GM12878 (cell line): ENCODE measurements at regions not wholly inside any gene's neighbourhood (a gene's known extent, or its start where the extent isn't known, plus 50 kb on each side); places are given as distances from the start of the nearest gene placed in this dataset.

Source experiments
- ATAC-seq: fragments of 200-7000 bp; cut with Tn5 transposase; 3 replicates; pipeline ENCODE4 v1.9.1; 2020; ENCODE audit warnings: mild to moderate bottlenecking, moderate library complexity
- BruUV-seq: library from RNA; stranded (reverse); fragments of 400-500 nt; replicated peaks from 2 replicates; lab custom pipeline; 2021; lab: Mats Ljungman, UMichigan
- CTCF ChIA-PET: fragments of 300-600 bp; sonication (Branson Sonifier 250); formaldehyde crosslinking; extraction: SDS; loops from one replicate; lab custom pipeline; 2021; ENCODE audit warnings: inconsistent platforms; lab: Yijun Ruan, JAX
- POLR2A ChIA-PET: fragments of 350-600 bp; formaldehyde crosslinking; extraction: SDS; loops from one replicate; lab custom pipeline; 2021; ENCODE audit warnings: inconsistent platforms; lab: Charles Lee
- RAD21 ChIA-PET: fragments of 300-600 bp; sonication (Branson Sonifier 250); formaldehyde crosslinking; loops from one replicate; lab custom pipeline; 2023; ENCODE audit warnings: antibody characterized with exemption; ENCODE audit not compliant: unreplicated experiment; lab: Charles Lee
- SMC1A ChIA-PET: fragments of 300-600 bp; sonication (Branson Sonifier 250); formaldehyde crosslinking; loops from one replicate; lab custom pipeline; 2023; ENCODE audit not compliant: unreplicated experiment, uncharacterized antibody; lab: Charles Lee
- DNase-seq: peaks from one replicate; pipeline ENCODE4 v3.0.0-alpha.2; 2011; ENCODE audit warnings: low read depth, low spot score
- FAIRE-seq: peaks from 3 replicates; lab custom pipeline; 2011; peaks lifted over from hg19 to GRCh38; lab: Jason Lieb, UNC
- H2AFZ ChIP-seq: 2 replicates; pipeline ENCODE4 v1.6.0; 2011; ENCODE audit warnings: low read depth, low read length, control low read depth; ENCODE audit not compliant: control insufficient read depth
- H3K27ac ChIP-seq: 2 replicates; pipeline ENCODE4 v1.5.1; 2011; ENCODE audit warnings: control low read depth; ENCODE audit not compliant: control insufficient read depth, insufficient read depth
- H3K27me3 ChIP-seq, 2 experiments: replicated peaks in 1 of 2; 2 replicates each; pipeline versions ENCODE4 v1.6.0 to v1.6.1; 2011; ENCODE audit warnings: low read length in 1 of 2; ENCODE audit not compliant: control insufficient read depth in 2 of 2, insufficient read depth in 2 of 2
- H3K36me3 ChIP-seq, 2 experiments: 2 replicates each; pipeline ENCODE4 v1.5.1; 2011; ENCODE audit warnings: low read length in 1 of 2; ENCODE audit not compliant: control insufficient read depth in 2 of 2, insufficient read depth in 2 of 2
- H3K4me1 ChIP-seq: 2 replicates; pipeline ENCODE4 v1.6.1; 2011; ENCODE audit warnings: mild to moderate bottlenecking, low read length, moderate library complexity, mixed read lengths; ENCODE audit not compliant: control insufficient read depth, insufficient read depth
- H3K4me2 ChIP-seq: 2 replicates; pipeline ENCODE4 v1.6.0; 2011; ENCODE audit warnings: control low read depth; ENCODE audit not compliant: control insufficient read depth, insufficient read depth
- H3K4me3 ChIP-seq: fragments of 200-600 bp; sonication (generic); 2 replicates; pipeline ENCODE4 v1.5.1; 2016
- H3K79me2 ChIP-seq: 2 replicates; pipeline ENCODE4 v1.6.0; 2011; ENCODE audit warnings: low read length; ENCODE audit not compliant: control insufficient read depth, insufficient read depth
- H3K9ac ChIP-seq: 2 replicates; pipeline ENCODE4 v1.8.0; 2011; ENCODE audit warnings: low read length, control low read depth, mixed read lengths; ENCODE audit not compliant: control insufficient read depth, insufficient read depth
- H3K9me3 ChIP-seq: replicated peaks from 3 replicates; pipeline ENCODE4 v1.5.1; 2011; ENCODE audit warnings: mild to moderate bottlenecking, low read length; ENCODE audit not compliant: control insufficient read depth, insufficient read depth
- H4K20me1 ChIP-seq: 2 replicates; pipeline ENCODE4 v1.6.0; 2011; ENCODE audit not compliant: control insufficient read depth, insufficient read depth
- FOS ChIP-seq: IDR thresholded peaks from 3 replicates; pipeline ENCODE4 v1.6.1; 2011; ENCODE audit warnings: borderline replicate concordance; ENCODE audit not compliant: insufficient read length; ENCODE audit errors: extremely low read depth
- IRF4 ChIP-seq: IDR thresholded peaks from 2 replicates; pipeline ENCODE4 v1.6.1; 2011; ENCODE audit warnings: low read depth, low read length
- MEF2B ChIP-seq: fragments of 450-650 bp; IDR thresholded peaks from 2 replicates; pipeline ENCODE4 v1.6.1; 2018; ENCODE audit warnings: mild to moderate bottlenecking, moderate library complexity; ENCODE audit not compliant: partially characterized antibody, poor library complexity, severe bottlenecking
- PAX5 ChIP-seq: IDR thresholded peaks from 2 replicates; pipeline ENCODE4 v1.6.1; 2011; ENCODE audit warnings: low read depth, low read length, borderline replicate concordance
- RB1 ChIP-seq: fragments of 450-650 bp; formaldehyde crosslinking; IDR thresholded peaks from 2 replicates; pipeline ENCODE4 v1.6.1; 2017; ENCODE audit warnings: mild to moderate bottlenecking, borderline replicate concordance
- SUZ12 ChIP-seq: fragments of 200-600 bp; sonication (generic); IDR thresholded peaks from one replicate; pipeline ENCODE4 v1.6.1; 2018; ENCODE audit warnings: antibody characterized with exemption, mild to moderate bottlenecking; ENCODE audit not compliant: unreplicated experiment
- YY1 ChIP-seq: IDR thresholded peaks from 2 replicates; pipeline ENCODE4 v1.6.1; 2011; ENCODE audit warnings: low read depth, mild to moderate bottlenecking, low read length
- ZBTB40 ChIP-seq: fragments of 450-650 bp; IDR thresholded peaks from 2 replicates; pipeline ENCODE4 v1.6.1; 2016; ENCODE audit warnings: mild to moderate bottlenecking, moderate library complexity, borderline replicate concordance
- WGBS: methylation state at CpG from one replicate; pipeline ENCODE4 v1.1.6; 2016; ENCODE audit warnings: low lambda C conversion rate; ENCODE audit not compliant: insufficient replicate concordance, insufficient coverage; ENCODE audit errors: missing lambda C conversion rate; 5-methylcytosine and 5-hydroxymethylcytosine counted together
- in situ Hi-C: fragments of 300-500 bp; cut with MboI; formaldehyde crosslinking; loops from 9 replicates; pipeline ENCODE4 v1.14.3; 2018; ENCODE audit warnings: mixed read lengths
- intact Hi-C: fragments of 100-400 bp; cut with micrococcal nuclease; formaldehyde crosslinking; loops from one replicate; pipeline ENCODE4 v1.14.2; 2022; ENCODE audit not compliant: unreplicated experiment
- TF ChIP-seq, protein P1 (sequence below): IDR thresholded peaks from 2 replicates; pipeline ENCODE4 v1.6.1; 2012; ENCODE audit warnings: low read depth, low read length, improper control_type of control experiment

DNA sequence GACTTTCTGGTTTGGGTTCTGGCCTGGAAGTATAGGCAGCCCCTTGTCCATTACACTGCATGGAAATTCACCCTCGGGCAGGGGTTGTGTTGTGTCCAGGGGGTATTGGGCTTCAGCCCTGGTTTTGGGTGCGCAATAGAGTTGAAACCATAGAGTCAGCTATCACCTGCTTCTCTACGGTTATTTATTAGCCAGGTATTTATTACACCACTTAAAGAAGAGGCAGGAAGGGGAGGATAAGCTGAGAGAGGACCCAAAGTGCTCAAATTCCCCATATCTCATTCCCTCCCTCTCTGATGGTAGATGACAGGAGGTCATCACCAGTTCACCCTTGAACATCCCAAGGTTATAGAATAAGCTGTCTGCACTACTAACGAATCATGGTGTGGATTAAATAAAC is 133.4 kb downstream of the HRH4 start:
- no peaks in the 10 kb centered on the region for H3K4me1 ChIP-seq
- no peak overlapping the region for H3K4me2 ChIP-seq
- no peak for FAIRE-seq
- no peaks in the 10 kb centered on the region; a peak in 1 of 4 replicates for H3K27me3 ChIP-seq
- no peak overlapping the region for H2AFZ ChIP-seq
- in situ Hi-C loops (no loop called here), intact Hi-C loops (no loop called here)
- no peaks in the 10 kb centered on the region for H3K9me3 ChIP-seq
- H3K36me3 ChIP-seq = no peaks in the 10 kb centered on the region; a peak in 1 of 4 replicates
- TF ChIP-seq FOS (no peak), SUZ12 (no peak), PAX5 (no peak), ZBTB40 (no peak), IRF4 (no peak), MEF2B (no peak), RB1 (no peak), YY1 (no peak)
- TF ChIP-seq, protein P1, sequence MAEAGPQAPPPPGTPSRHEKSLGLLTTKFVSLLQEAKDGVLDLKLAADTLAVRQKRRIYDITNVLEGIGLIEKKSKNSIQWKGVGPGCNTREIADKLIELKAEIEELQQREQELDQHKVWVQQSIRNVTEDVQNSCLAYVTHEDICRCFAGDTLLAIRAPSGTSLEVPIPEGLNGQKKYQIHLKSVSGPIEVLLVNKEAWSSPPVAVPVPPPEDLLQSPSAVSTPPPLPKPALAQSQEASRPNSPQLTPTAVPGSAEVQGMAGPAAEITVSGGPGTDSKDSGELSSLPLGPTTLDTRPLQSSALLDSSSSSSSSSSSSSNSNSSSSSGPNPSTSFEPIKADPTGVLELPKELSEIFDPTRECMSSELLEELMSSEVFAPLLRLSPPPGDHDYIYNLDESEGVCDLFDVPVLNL = no peak
- no peak overlapping the region for H3K4me3 ChIP-seq
- H3K79me2 ChIP-seq = no peaks in the 10 kb centered on the region
- H3K27ac ChIP-seq = no peak overlapping the region
- WGBS = 14% methylated on average over 4 of the region's 4 CpGs
- no peak overlapping the region for H3K9ac ChIP-seq
- no TSS peak for BruUV-seq
- ChIA-PET SMC1A (interaction anchor here (0.6 to 1.2 kb wide), 2 partner anchors 105 to 147 kb away, joined by 3 read pairs; no protein-coding TSS in a partner anchor), POLR2A (no interaction called here), CTCF (interaction anchor here (0.9 to 1.1 kb wide), 2 partner anchors 18 to 105 kb away, joined by 3 read pairs; no protein-coding TSS in a partner anchor), RAD21 (no interaction called here)
- no peak for ATAC-seq
- no peak for DNase-seq
- no peaks in the 10 kb centered on the region for H4K20me1 ChIP-seq
